ENCODE measurements at regions not wholly inside any gene's neighbourhood (a gene's known extent, or its start where the extent isn't known, plus 50 kb on each side); places are given as distances from the start of the nearest gene placed in this dataset.

GRCh38 chr7:25726170-25726780 is 425.7 kb upstream of the NFE2L3 start:
- no peaks in the 10 kb centered on the region for H3K36me3 ChIP-seq (ENCODE audit: low read depth)
- POLR2A ChIA-PET (ENCODE audit: unreplicated experiment): no interaction called here
- no peak overlapping the region for H3K4me3 ChIP-seq
- peaks cover 71% of the 10 kb centered on the region for H3K27me3 ChIP-seq (ENCODE audit: insufficient read depth, low read depth)
- no peak for TF ChIP-seq EZH2 (IDR thresholded peaks at IDR 0.05; ENCODE audit: low read depth)
- TF ChIP-seq, protein P1, sequence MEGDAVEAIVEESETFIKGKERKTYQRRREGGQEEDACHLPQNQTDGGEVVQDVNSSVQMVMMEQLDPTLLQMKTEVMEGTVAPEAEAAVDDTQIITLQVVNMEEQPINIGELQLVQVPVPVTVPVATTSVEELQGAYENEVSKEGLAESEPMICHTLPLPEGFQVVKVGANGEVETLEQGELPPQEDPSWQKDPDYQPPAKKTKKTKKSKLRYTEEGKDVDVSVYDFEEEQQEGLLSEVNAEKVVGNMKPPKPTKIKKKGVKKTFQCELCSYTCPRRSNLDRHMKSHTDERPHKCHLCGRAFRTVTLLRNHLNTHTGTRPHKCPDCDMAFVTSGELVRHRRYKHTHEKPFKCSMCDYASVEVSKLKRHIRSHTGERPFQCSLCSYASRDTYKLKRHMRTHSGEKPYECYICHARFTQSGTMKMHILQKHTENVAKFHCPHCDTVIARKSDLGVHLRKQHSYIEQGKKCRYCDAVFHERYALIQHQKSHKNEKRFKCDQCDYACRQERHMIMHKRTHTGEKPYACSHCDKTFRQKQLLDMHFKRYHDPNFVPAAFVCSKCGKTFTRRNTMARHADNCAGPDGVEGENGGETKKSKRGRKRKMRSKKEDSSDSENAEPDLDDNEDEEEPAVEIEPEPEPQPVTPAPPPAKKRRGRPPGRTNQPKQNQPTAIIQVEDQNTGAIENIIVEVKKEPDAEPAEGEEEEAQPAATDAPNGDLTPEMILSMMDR (conservative IDR thresholded peaks at IDR 0.05): no peak
- no peak for DNase-seq
- no peak overlapping the region for H3K27ac ChIP-seq
- no peak overlapping the region for H2AFZ ChIP-seq
- H3K4me1 ChIP-seq (replicated peaks; ENCODE audit: insufficient read depth): no peaks in the 10 kb centered on the region
- no peaks in the 10 kb centered on the region for H3K9me3 ChIP-seq (ENCODE audit: insufficient read depth, low read depth)
- no TSS peak for BruUV-seq (replicated peaks)
- H3K9me2 ChIP-seq (ENCODE audit: insufficient read depth): 0 out of 2 replicates have a peak, but pooled peaks cover 4% of the 10 kb centered on the region
- peaks cover 4% of the 10 kb centered on the region; the same call in 1 of the 2 replicates for H4K20me1 ChIP-seq (ENCODE audit: insufficient read depth)
- H3K79me2 ChIP-seq (ENCODE audit: low read depth): no peaks in the 10 kb centered on the region
- CTCF ChIA-PET: no interaction called here
- intact Hi-C loops (cut with micrococcal nuclease; ENCODE audit: unreplicated experiment): no loop called here
- H3K4me2 ChIP-seq: no peak overlapping the region
- no peaks in the 10 kb centered on the region for H3F3A ChIP-seq (ENCODE audit: insufficient read depth, low read depth)

GRCh38 chr7:25726781-25727311 is 425.2 kb upstream of the NFE2L3 start:
- TF ChIP-seq, protein P1 (conservative IDR thresholded peaks at IDR 0.05): no peak
- no peak for TF ChIP-seq EZH2 (IDR thresholded peaks at IDR 0.05; ENCODE audit: low read depth)
- no TSS peak for BruUV-seq (replicated peaks)
- no peak overlapping the region for H3K4me3 ChIP-seq
- peaks cover 4% of the 10 kb centered on the region; the same call in 1 of the 2 replicates for H4K20me1 ChIP-seq (ENCODE audit: insufficient read depth)
- no peaks in the 10 kb centered on the region for H3F3A ChIP-seq (ENCODE audit: insufficient read depth, low read depth)
- intact Hi-C loops (cut with micrococcal nuclease; ENCODE audit: unreplicated experiment): no loop called here
- no peaks in the 10 kb centered on the region for H3K36me3 ChIP-seq (ENCODE audit: low read depth)
- no peak overlapping the region for H3K4me2 ChIP-seq
- no peak overlapping the region for H3K27ac ChIP-seq
- no peak overlapping the region for H2AFZ ChIP-seq
- ChIA-PET CTCF (interaction anchor here (0.5 kb wide), 1 partner anchor 672 kb away, joined by 4 read pairs; no protein-coding TSS in a partner anchor), POLR2A (ENCODE audit: unreplicated experiment) (no interaction called here)
- H3K9me2 ChIP-seq (ENCODE audit: insufficient read depth): 0 out of 2 replicates have a peak, but pooled peaks cover 4% of the 10 kb centered on the region
- DNase-seq: no peak
- no peaks in the 10 kb centered on the region for H3K4me1 ChIP-seq (replicated peaks; ENCODE audit: insufficient read depth)
- no peaks in the 10 kb centered on the region for H3K9me3 ChIP-seq (ENCODE audit: insufficient read depth, low read depth)
- H3K27me3 ChIP-seq (ENCODE audit: insufficient read depth, low read depth): peaks cover 72% of the 10 kb centered on the region
- H3K79me2 ChIP-seq (ENCODE audit: low read depth): no peaks in the 10 kb centered on the region

- no TSS peak for BruUV-seq (replicated peaks)
Observed at GRCh38 chr7:25727446-25727845, 424.6 kb upstream of the NFE2L3 start.

More at GRCh38 chr7:25727446-25727845, 424.6 kb upstream of the NFE2L3 start:
- no peaks in the 10 kb centered on the region for H3K79me2 ChIP-seq (ENCODE audit: low read depth)
- no peaks in the 10 kb centered on the region for H3K36me3 ChIP-seq (ENCODE audit: low read depth)
- intact Hi-C loops (cut with micrococcal nuclease; ENCODE audit: unreplicated experiment): no loop called here
- no peak for TF ChIP-seq EZH2 (IDR thresholded peaks at IDR 0.05; ENCODE audit: low read depth)
- TF ChIP-seq, protein P1 (conservative IDR thresholded peaks at IDR 0.05): no peak
- CTCF ChIA-PET: no interaction called here
- H3K4me2 ChIP-seq: no peak overlapping the region
- H2AFZ ChIP-seq: no peak overlapping the region
- H3K4me1 ChIP-seq (replicated peaks; ENCODE audit: insufficient read depth): no peaks in the 10 kb centered on the region
- H3K27me3 ChIP-seq (ENCODE audit: insufficient read depth, low read depth): peaks cover 74% of the 10 kb centered on the region
- no peak for DNase-seq
- peaks cover 4% of the 10 kb centered on the region; the same call in 1 of the 2 replicates for H4K20me1 ChIP-seq (ENCODE audit: insufficient read depth)
- no peak overlapping the region for H3K4me3 ChIP-seq
- POLR2A ChIA-PET (ENCODE audit: unreplicated experiment): no interaction called here
- H3F3A ChIP-seq (ENCODE audit: insufficient read depth, low read depth): no peaks in the 10 kb centered on the region
- H3K27ac ChIP-seq: no peak overlapping the region
- H3K9me3 ChIP-seq (ENCODE audit: insufficient read depth, low read depth): no peaks in the 10 kb centered on the region
- 0 out of 2 replicates have a peak, but pooled peaks cover 4% of the 10 kb centered on the region for H3K9me2 ChIP-seq (ENCODE audit: insufficient read depth)
